ENCODE measurements at regions not wholly inside any gene's neighbourhood (a gene's known extent, or its start where the extent isn't known, plus 50 kb on each side); places are given as distances from the start of the nearest gene placed in this dataset.

- peak; percentile 2 for DNase-seq (ENCODE audit: low read depth)
These were observed 57.3 kb upstream of the TCEAL2 start for GRCh38 chrX:102067966-102068723.

DNA sequence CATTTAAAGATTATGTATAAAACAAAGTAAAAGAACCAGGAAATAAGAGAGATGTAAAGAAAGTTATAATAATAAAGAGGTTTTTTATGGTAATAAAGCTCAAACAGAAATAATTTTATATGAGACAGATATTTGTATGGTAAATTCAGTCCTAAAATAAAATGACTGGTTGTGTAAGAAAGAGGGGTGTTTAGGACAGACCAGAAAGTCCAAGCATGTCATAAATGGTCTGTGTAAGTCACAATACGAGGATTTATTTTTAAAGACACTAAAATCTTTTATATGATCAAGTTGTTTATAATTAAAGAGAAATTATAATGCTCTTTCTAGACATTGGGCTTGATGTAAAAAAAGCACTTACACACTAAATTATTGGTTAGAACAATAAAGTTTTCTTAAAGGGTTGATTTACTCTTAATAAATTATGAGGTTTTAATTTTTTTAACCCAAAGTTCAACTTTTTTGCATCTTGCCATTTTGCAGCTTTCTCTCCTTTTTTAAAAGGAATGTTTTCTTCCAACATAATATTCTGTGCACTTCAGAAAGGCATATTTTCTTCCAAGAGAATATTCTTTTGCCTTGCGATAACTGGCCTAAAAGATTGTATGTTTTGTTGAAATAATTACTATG is 61.9 kb upstream of the TCEAL2 start:
- no peak for DNase-seq (ENCODE audit: low read depth)

- no peak for DNase-seq (ENCODE audit: low read depth)
These were observed 81.0 kb upstream of the TCEAL2 start for GRCh38 chrX:102044496-102044895.

DNA sequence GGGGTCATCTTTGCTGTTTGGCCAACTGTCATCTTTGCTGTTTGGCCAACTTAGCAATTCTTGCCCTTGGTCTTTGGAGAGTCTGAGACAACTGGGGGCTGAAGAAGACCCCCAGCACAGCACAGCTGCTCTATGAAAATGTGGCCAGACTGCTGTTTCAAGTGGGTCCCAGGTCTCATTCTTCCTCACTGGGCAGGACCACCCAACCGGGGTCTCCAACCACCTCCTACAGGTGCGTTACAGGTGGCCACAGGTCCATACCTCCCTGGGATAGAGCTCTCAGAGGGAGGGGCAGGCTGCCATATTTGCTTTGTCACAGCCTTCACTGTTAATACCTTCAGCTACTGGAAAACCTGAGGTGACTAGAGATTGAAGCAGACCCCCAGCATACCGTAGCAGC is 82.1 kb upstream of the TCEAL2 start:
- no peak for DNase-seq (ENCODE audit: low read depth)

- DNase-seq (ENCODE audit: low read depth), result no peak
These were observed 82.8 kb upstream of the TCEAL2 start for GRCh38 chrX:102042372-102043325.

DNA sequence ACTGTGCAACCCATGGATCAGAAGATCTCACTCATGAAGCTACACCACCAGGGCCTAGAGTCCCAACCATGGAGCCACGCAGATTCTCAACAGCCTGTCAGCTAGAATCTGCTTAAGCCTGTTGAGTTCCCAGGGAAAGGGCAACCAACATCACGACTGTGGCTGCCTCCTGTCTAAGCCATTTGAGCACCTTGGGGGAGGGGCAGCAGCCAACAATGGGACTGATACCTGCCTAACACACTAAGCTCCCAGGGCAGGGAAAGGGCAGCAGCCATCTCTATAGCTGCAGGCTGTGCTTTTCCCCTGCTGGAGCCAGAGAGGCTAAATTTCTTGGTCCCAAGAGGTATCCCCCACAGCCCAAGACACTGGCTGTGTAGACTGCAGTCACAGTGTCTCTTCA is 96.5 kb upstream of the TCEAL2 start:
- DNase-seq (ENCODE audit: low read depth), result no peak

GRCh38 chrX:102018208-102018607 is 86.4 kb upstream of the ZMAT1 start:
- DNase-seq (ENCODE audit: low read depth), result no peak

DNA sequence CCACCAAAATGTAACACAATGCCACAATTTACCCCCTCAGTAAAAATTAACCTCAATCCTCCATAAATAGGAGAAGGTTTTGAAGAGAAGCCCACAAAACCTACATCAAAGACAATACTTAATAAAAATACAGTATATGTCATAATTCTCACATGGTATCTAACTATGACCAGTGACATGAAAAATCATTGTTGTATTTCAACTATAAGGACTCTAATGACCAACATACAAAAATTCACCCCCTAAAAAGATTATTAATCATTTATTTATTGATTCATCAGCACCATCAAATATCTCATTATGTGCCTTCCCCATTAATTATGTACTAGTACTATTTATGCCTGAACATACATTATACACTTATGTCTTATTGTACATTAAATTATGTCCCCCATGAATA is 77.1 kb upstream of the ZMAT1 start:
- DNase-seq (ENCODE audit: low read depth), result no peak

DNA sequence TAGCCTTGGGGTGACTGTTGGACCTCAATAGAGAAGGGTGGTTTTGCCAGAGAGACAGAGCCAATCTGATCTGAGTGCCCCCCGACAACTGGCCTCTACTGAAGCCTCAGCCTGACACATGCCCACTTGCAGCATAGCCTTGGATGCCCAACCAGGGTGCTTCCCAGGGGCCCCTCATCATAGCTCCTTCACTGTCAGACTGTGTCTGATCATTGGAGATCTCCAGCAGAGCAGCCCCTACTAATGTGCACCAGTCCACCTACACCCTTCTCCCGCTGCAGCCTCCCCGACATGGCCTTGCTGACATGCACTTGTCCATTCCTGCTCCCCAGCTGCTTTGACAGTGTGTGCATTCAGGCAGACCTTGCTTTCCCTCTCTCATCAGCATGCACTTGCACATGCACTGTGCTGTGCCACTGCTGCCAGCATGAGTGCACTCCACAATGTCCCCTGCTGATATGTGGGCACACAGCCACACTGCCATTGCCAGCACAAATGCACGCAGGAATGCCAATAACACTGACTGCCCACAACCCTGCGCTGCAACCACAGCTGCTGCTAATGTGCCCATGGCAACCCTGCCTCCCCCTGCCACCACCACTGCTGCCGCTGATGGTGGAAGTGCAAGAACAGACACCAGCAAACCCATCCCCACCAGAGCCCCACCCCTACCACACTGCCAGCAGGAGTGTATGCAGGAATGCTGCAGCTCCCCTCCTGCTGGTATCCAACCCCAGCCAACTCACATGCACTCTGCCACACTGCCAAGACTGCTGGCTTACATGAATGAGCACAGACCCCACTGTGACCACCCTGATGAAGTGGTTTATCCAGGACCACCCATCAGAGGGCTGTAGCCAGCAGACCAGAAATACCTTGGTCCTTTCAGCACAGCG is 68.1 kb upstream of the ZMAT1 start:
- DNase-seq (ENCODE audit: low read depth), result peak; percentile 18

DNA sequence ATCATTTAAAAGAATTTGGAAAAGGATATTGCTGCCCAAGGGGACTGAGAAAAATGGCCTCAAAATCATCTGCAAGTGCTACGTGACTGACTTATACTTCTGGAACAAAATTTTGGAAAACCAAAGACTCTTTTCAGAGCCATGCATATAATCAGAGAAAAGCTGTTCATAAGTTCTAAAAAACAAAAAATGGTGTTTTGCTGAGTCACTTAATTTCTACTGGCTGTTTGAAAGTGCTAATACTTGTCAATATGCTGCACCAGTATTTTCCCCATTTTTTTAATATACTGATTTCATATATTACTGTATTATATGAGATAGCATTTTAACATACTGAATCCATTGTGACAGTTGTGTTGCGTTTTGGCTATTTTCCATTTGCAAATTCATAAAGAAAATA is 61.5 kb upstream of the ZMAT1 start:
- no peak for DNase-seq (ENCODE audit: low read depth)

DNA sequence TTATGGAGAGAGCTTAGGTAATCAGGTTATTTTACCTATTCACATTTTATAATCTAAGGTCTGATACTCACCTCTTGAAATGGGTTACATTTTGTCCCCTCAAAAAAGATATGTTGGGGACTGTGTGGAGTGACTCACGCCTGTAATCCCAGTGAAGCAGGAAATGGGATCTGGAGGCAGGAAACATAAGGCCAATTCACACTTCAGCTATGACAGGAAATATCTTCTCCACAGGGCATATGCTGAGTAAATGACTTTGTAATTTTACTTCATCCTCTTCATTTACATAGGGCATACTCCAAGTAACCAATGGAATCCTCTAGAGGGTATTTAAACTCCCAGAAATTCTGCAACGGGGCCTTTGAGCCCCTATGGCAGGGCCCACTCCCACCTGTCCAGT is 54.8 kb upstream of the ZMAT1 start:
- no peak for DNase-seq (ENCODE audit: low read depth)

Data from myocyte (in vitro differentiated cells).